GM21529 (cell line): ENCODE measurements at regions not wholly inside any gene's neighbourhood (a gene's known extent, or its start where the extent isn't known, plus 50 kb on each side); places are given as distances from the start of the nearest gene placed in this dataset.
A peak's percentile ranks its signal among the peaks of the same experiment; 100 is the strongest.

ENCODE experiments used
- ATAC-seq: cut with Tn5 transposase; IDR thresholded peaks from one replicate; pipeline ENCODE4 v1.9.1; 2021; ENCODE audit not compliant: unreplicated experiment

GRCh38 chr1:208628022-208628914, 384.1 kb upstream of the PLXNA2 start:
- no peak for ATAC-seq

- no peak for ATAC-seq
These were observed 386.9 kb upstream of the PLXNA2 start for GRCh38 chr1:208631092-208631491.

DNA sequence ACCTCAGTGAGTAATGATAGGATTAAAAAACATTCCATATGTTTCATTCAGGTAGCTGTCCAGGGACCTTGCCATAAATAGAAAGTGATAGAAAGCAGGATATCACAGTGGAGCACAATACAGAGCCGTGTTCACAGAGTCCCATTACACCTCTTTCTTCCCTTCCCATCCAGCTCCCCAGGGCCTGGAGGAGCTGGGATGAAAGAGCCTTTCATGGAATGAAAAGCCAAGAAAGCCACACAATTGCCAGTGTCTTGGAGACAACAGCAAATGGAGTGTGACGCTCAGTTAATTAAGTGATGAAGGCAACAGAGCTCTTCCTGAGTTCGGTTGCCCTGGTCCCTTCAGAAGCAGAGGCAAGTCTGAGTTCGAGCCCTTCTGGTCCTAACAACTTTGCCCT, 387.3 kb upstream of the PLXNA2 start:
- no peak for ATAC-seq

DNA sequence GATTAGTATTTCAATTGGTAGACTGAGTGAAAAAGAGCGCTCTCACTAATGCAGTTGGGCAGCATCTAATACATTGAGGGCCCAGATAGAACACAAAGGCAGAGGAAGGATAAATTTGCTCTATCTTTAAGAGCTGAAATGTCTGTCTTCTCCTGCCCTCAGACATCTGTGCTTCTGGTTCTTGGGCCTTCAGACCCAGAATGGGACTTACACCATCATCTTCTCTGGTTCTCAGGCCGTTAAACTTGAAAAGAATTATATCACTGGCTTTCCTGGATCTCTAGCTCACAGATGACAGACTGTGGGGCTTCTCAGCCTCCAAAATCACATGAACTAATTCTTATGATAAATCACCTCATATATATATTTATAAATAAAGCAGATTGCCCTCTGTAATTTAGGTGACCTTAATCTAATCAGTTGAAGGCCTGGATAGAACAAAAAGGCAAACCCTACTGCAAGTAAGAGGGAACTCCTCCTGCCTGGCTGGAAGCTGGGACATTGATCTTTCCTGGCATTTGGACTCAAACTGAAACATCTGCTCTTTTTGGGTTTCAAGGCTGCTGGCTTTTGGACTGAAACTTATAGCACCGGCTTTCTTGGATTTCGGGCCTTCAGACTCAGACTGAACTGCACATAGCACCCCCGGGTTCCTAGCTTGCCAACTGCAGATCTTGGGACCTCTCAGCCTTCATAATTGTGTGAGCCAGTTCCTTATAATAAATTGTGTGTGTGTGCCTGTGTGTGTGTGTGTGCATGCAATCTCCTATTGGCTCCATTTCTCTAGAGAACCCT, 390.4 kb upstream of the PLXNA2 start:
- no peak for ATAC-seq

- no peak for ATAC-seq
These were observed 393.0 kb upstream of the PLXNA2 start for GRCh38 chr1:208637181-208637580.

DNA sequence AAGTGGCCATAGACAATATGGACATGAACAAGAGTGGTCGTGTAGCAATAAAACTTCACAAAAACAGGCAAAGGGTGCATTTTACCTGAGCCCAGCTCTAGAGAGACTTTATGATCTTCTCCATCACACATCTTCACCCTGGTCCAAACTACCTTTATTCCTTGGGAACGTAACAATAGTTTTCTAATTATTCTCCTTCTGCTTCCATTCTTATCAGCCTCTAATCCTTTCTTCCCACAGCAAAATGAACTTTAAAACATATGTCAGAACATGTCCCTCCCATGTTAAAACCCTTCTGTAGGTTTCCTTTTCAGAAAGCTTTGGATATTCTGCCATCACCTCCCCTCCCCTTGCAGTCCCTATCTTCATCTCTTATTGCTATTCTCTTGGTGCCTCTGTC, 395.2 kb upstream of the PLXNA2 start:
- no peak for ATAC-seq

DNA sequence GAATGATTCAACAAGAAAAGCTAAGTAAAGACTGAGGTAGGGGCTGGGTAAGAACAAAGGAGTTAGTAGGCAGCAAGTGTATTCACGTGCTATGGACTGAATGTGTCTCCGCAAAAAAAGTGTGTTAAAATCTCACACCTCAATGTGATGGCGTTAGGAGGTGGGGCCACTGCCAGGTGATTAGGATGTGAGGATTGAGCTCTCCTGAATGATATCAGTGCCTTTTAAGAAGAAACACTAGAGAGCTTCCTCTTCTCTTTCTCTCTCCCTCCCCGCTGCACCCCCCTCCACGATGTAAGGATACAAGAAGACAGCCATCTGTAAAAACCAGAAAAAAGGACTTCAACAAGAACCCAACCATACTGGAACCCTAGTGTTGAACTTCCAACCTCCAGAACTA, 396.1 kb upstream of the PLXNA2 start:
- no peak for ATAC-seq

DNA sequence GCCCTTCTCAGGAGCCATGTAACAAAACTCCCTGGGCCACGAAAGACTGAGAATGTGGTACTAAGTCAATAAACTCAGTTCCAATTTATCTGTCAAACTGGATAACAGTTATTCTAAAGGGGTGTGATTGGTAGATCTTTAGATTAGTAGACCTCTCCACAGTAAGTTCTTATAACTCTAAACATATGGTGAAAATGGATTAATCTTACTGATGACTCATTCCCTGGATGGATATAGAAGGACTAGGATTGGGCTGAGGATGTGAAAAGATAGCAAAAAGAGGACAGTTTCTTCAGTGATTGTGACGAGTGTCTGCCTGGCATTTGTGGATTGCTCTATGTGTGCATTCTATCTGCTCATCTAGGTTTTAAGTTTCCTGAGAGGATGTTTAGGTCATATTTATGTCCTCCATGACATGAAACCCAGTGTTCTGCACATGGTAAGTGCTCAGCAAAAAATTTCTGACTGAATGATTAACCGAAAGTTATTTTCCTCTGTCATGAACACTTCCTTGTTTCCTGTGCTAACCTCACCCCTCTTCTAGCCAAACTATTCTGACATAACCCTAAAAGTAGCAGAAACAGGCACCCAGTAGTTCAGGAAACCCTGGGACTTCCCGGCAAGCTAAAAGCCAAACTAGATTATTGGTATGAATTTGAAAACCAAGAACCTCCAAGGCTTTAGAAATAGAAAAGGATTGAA, 397.5 kb upstream of the PLXNA2 start:
- ATAC-seq = no peak

GRCh38 chr1:208643005-208643597, 398.9 kb upstream of the PLXNA2 start:
- no peak for ATAC-seq

GRCh38 chr1:208644401-208645160, 400.4 kb upstream of the PLXNA2 start:
- ATAC-seq = no peak

DNA sequence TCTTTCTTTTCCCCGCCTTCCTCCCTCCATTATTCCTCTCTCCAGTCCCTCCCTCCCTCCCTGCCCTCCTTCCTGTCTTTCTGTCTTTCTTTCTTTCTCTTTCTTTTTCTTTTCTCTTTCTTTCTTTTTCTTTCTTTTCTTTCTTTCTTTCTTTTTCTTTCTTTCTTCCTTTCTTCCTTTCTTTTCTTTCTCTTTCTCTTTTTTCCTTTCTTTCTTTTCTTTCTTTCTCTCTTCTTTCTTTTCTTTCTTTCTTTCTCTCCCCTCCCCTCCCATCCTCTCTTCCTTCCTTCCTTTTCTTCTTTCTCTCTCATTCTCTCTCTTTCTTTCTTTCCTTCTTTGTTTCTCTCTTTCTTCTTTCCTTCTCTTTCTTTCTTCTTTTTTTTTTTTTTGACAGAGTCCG, 402.2 kb upstream of the PLXNA2 start:
- ATAC-seq = no peak

DNA sequence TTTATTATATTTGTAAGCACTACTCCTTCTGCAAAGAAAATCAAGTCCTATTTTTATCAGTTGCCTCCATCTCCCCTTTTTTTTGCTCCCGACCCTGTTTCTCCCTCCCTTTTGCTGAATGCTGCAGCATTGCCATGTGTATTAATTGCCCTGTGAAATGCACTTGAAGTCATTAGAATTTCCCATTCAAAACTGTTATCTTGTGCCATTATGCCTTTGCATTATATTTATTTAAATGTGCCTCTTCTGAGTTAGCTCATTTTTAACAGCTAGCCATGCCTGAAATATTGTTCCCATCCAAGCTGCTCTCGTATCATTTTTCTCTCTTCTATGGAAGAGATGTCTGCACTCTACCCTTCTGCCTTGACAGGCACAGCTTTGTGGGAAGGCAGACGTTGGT, 404.0 kb upstream of the PLXNA2 start:
- ATAC-seq = no peak

DNA sequence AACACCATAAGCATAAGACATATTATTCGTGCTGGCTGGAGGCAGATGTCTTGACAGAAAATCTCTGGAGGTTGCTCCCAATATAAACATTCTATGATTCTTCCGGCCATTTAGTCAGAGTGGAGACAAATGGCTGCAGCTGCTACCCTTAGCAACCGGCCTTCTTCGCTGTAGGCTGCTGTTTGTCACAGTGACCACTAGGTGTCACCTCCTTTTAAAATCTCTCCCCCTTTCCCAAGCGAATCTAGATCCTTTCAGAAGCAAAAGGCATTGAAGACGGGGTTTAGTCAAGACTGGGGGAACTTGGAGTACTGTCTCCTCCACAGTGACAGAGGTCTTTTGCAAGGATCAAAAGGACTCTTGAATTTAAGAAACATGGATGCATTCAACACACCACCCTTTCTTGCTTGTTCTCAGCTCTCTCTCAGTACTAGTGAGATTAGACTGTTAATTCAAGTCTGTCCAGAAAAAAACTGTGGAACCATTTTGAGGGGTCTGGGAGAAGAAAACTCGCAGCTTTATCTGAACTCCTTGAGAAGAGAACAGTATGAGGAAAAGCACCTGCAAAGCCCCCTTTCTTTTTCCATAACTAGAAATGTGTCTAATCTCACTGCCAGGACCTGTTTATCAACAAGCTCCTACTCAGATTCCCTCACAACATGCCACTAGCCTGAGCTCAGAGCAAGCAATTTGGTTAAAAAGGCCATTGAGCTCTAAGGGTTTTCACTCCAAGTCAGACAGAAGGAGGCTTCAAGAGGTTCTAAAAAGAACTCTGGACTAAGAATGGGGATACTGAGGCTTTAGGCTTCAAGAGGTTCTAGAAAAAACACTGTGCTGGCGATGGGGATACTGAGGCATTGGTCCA, 408.3 kb upstream of the PLXNA2 start:
- peak; percentile 82 for ATAC-seq

DNA sequence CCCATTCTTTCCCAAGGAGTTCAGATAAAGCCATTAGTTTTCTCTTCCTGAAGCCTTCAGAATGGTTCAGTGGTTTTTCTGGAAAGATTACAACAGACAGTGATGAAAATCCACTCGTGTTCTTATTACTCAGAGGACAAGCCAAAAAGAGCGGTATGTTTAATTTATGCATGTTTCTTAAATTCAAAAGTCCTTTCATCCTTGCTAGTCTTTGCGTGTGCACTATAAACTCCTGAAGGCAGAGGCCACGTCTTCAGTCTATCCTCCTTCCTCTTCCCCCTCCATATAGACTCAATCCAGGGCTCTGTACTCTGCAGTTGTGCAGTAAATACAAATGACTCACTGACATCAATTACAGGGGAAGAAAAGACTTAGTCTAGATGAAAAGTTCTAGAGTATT, 409.2 kb upstream of the PLXNA2 start:
- ATAC-seq = no peak

DNA sequence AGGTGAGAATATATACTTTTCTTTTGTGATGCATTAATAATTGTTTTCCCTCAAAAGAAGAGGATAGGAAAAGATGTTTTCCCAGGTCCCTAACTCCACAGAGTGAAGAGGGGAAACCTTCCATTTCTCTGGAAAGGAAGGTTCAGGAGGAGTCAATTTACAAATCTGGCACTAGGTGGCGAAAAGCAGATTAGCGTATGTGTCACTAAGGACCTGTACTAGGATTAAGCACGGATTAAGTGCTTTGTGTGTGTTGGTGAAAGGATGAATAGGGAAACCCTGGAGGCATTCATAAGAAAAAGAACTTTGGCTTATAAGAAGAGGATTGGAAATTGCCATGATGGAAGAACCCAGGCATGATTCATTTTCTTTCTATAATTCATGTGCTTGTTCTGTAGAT, 410.1 kb upstream of the PLXNA2 start:
- peak; percentile 59 for ATAC-seq

DNA sequence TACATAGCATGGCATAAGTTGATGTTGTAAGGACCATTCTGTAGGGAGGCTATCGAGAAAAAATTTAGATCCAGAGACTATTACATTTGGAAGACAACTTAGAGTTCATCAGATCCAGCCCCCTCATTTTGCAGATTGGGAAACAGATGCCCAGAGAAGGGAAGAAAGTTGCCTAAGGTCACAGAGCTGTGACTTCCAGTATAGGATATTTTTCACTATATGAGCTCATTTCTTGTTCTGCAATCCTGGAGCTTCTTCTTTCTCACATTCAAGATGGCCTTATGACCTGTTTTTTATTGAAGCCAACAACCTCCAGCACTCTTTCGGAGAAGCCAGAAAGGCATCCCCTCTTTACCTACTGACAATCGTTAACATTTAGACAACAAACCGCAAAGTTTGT, 421.8 kb upstream of the PLXNA2 start:
- no peak for ATAC-seq

DNA sequence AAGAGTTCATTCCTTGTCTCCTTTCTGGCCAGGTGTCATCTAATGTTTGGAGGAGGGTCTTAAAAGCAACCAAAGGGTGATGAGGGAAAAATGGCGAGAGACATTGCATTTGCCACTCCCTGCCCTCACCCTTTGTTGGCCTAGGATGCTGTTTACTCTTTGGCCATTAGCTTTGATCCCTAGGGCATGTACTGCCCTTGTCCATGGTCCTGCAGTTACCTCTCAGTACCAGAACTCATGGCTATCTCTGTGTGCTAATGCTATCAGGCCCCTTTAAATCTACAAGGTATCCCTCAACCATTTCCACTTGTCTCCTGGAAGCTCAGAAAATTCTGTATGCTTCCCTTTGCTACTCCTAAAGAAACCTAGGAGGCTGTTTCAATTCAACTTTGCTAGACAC, 424.8 kb upstream of the PLXNA2 start:
- ATAC-seq = no peak

- ATAC-seq = no peak
These were observed 426.6 kb upstream of the PLXNA2 start for GRCh38 chr1:208670778-208671177.

DNA sequence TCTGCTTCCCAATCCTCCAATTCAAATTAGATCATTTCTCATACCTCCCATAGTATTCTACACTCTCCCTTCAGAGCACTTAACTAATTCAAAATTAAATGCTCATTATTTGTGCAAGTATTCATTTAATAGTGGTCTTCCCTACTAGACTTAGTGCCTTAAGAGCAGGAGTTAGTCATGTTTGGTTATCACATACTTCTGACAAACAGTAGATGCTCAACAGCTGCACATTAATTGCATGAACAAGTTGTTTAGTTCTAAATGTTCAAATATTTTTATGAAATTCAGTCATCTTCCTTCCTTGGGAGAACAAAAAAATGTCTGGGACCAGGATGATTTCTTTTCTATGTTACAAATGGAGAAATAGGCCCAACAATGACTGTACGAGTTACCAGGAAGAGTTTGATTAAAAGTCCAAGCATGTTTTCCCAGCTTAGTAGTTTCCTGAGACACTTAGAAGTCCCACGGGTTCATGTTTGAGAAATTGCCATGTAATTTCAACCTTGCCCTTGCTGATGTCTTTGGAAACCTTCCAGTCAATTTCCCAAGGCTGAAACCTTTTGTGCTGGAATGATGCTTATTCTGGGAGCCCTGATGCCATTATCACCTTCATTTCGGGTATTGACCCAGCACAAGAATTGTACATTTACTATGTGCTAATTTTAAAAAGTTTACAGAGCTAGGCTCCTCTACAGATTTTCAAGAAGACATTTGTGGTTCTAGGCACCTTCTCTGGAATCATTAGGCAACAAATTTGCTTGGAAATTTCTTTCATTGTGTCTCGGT, 437.9 kb upstream of the PLXNA2 start:
- no peak for ATAC-seq
